Stomach smooth muscle (tissue), 2 donors: ENCODE measurements at regions not wholly inside any gene's neighbourhood (a gene's known extent, or its start where the extent isn't known, plus 50 kb on each side); places are given as distances from the start of the nearest gene placed in this dataset.

Experiments used
- H3K27ac ChIP-seq: one replicate; pipeline ENCODE4 v1.7.0; 2013; ENCODE audit warnings: mild to moderate bottlenecking, low read length, inconsistent platforms
- H3K27me3 ChIP-seq, 2 donors: one replicate each; pipeline ENCODE4 v1.7.0; 2013; ENCODE audit warnings: low read length in 2 of 2; ENCODE audit not compliant: insufficient read depth in 2 of 2, control insufficient read depth in 1 of 2
- H3K36me3 ChIP-seq, 2 donors: one replicate each; pipeline ENCODE4 v1.7.0; 2013; ENCODE audit warnings: low read length in 2 of 2; ENCODE audit not compliant: control insufficient read depth in 2 of 2, insufficient read depth in 2 of 2
- H3K4me1 ChIP-seq: one replicate; pipeline ENCODE4 v1.7.0; 2013; ENCODE audit warnings: low read length; ENCODE audit not compliant: control insufficient read depth, insufficient read depth
- H3K4me3 ChIP-seq, 2 donors: one replicate each; pipeline ENCODE4 v1.7.0; 2013; ENCODE audit warnings: low read length in 2 of 2
- H3K9ac ChIP-seq, 2 donors: one replicate each; pipeline ENCODE4 v1.7.0; 2013; ENCODE audit warnings: low read length in 2 of 2, mild to moderate bottlenecking in 1 of 2
- H3K9me3 ChIP-seq, 2 donors: one replicate each; pipeline ENCODE4 v1.7.0; 2013; ENCODE audit warnings: low read length in 2 of 2; ENCODE audit not compliant: control insufficient read depth in 2 of 2
- donor health status: healthy.
- donor health status: Pancreatic carcinoma.

DNA sequence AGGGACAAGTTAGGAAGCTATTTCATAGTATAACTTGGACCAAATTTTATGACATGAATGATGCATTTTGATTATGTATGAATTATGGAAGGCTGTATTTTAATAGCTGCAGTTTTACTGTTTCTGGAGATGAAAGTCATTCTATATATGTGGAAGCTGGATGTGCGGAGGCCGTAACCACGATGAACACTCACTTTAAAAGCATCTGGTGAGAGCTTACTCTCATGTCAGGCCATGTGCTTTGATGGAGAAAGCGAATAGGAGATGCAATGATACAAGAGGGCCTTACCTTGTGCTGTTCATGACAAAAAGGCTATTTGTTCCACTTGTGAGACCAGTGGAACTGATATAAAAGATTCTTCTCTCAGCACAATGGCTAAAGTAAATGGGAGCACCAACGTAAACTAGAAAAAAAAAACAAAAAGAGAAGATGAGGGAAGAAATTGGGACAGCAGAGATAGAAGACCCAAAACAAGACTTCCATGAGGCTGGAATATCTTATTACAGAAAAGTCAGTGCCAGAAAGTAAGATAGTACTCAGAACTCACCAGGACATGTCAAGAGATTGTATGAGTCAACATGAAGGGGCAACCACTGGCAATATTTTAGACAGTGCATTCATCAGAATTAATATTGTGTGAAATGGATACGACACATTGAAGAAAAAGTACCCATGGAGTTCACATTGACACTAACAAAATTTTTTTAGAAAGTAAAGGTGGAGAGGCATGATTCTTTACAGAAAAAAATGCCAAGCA lies 63.3 kb upstream of the GAB1 start:
- no peak overlapping the region for H3K4me3 ChIP-seq
- H3K27ac ChIP-seq = no peak overlapping the region
- H3K27me3 ChIP-seq = no peaks in the 10 kb centered on the region
- no peaks in the 10 kb centered on the region for H3K36me3 ChIP-seq
- H3K9me3 ChIP-seq = no peaks in the 10 kb centered on the region
- no peaks in the 10 kb centered on the region for H3K4me1 ChIP-seq
- H3K9ac ChIP-seq = no peak overlapping the region

DNA sequence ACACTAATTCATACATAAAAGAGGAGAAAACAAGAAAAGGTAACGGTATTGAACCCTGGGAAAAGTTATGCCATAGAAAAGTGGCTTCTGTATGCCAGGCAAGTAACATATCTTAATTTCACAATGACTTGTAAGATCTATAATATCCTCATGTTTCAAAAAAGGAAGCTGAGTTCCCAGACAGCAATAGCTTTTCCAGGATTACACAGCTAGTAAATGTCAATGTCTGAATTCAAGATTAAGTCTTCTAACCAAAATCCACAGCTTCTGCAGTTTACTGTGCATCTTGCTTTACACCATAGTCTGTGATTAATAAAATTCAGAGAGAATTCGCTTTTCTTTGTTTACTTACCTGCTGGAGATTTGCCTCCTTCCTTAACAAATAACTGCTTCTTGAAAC lies 55.8 kb upstream of the GAB1 start:
- Histone ChIP-seq H3K9me3 (no peaks in the 10 kb centered on the region), H3K36me3 (no peaks in the 10 kb centered on the region), H3K27me3 (no peaks in the 10 kb centered on the region), H3K4me3 (no peak overlapping the region), H3K4me1 (no peaks in the 10 kb centered on the region), H3K27ac (no peak overlapping the region), H3K9ac (no peak overlapping the region)

DNA sequence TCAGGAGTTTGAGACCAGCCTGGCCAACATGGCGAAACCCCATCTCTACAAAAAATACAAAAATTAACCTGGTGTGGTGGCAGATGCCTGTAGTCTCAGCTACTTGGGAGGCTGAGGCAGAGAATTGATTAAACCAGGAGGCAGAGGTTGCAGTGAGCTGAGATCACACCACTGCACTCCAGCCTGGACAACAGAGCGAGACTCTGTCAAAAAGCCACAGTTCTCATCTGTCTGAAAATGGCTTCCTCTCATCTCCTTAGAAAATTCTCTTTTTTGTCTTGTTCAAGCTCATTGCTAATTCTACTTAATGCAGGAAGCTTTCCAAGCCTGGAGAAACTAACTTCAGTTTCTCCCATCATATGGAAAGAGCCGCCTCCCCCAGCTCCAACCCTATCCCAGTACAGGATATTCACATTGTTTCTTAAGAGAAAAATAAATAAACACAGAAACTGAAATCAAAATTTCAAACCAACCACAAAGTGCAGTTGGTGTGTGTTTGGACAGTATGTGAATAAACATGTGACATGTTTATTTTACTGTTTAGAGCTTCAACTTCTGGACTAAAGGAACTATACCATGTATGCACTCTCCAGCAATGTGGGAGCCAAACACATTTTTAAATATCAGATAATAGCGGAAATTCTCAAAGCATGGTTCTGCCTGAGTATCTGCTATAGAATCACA lies 55.0 kb upstream of the GAB1 start:
- no peak overlapping the region for H3K4me3 ChIP-seq
- no peak overlapping the region for H3K9ac ChIP-seq
- no peaks in the 10 kb centered on the region for H3K4me1 ChIP-seq
- H3K36me3 ChIP-seq = no peaks in the 10 kb centered on the region
- no peaks in the 10 kb centered on the region for H3K27me3 ChIP-seq
- no peak overlapping the region for H3K27ac ChIP-seq
- H3K9me3 ChIP-seq = no peaks in the 10 kb centered on the region

DNA sequence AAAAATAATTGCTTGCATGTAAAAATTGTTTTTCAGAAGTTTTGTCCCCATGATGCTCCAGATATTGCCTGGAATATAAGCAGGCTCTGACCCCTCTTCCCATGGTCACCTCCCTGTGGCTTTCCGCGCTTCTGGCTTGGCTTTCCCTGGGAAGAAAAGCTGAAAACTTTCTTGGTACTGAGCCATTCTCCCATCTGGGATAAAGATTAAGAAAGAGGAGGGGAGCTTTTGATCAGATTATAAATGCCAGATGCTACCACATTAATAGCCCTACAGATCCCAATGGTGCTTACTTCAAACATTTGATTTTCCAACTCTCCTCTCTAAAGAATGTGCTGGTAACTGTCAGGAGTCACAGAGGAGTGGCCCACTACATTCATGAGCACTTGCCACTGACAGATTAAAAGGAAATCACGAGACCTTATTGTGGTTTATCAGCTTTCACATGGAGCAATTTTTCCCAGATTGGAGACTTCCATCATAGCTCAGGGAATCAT lies 54.4 kb upstream of the GAB1 start:
- Histone ChIP-seq H3K4me3 (no peak overlapping the region), H3K9me3 (no peaks in the 10 kb centered on the region), H3K27ac (no peak overlapping the region), H3K27me3 (no peaks in the 10 kb centered on the region), H3K4me1 (no peaks in the 10 kb centered on the region), H3K9ac (no peak overlapping the region), H3K36me3 (no peaks in the 10 kb centered on the region)

- no peaks in the 10 kb centered on the region for H3K4me1 ChIP-seq
- no peaks in the 10 kb centered on the region for H3K9me3 ChIP-seq
- peak overlapping the region; percentile 18 for H3K27ac ChIP-seq
- no peaks in the 10 kb centered on the region for H3K36me3 ChIP-seq
- peak overlapping the region in 1 of 2 donors; percentile 32 for H3K9ac ChIP-seq
- H3K4me3 ChIP-seq = no peak overlapping the region
- no peaks in the 10 kb centered on the region for H3K27me3 ChIP-seq
Measured at GRCh38 chr4:143285696-143286437, 50.8 kb upstream of the GAB1 start.

GRCh38 chr4:143286701-143287571 lies 49.7 kb upstream of the GAB1 start:
- Histone ChIP-seq H3K9me3 (no peaks in the 10 kb centered on the region), H3K4me3 (peak overlapping the region in 1 of 2 donors; percentile 5), H3K27me3 (no peaks in the 10 kb centered on the region), H3K4me1 (no peaks in the 10 kb centered on the region), H3K9ac (peak overlapping the region in 1 of 2 donors; percentile 32), H3K36me3 (no peaks in the 10 kb centered on the region), H3K27ac (no peak overlapping the region)
